Endothelial cell of umbilical vein (primary cell): ENCODE measurements at regions not wholly inside any gene's neighbourhood (a gene's known extent, or its start where the extent isn't known, plus 50 kb on each side); places are given as distances from the start of the nearest gene placed in this dataset.

Experiments
- BruUV-seq: library from RNA; stranded (reverse); fragments of 400-500 nt; replicated peaks from 2 replicates; lab custom pipeline; 2021; lab: Mats Ljungman, UMichigan
- CTCF ChIA-PET: fragments of 300-600, 350-600 bp; sonication (Branson Sonifier 250); formaldehyde crosslinking; loops from one replicate; lab custom pipeline; 2021; ENCODE audit warnings: antibody characterized with exemption, inconsistent platforms; lab: Charles Lee
- POLR2A ChIA-PET: fragments of 300-600, 350-600 bp; sonication (Branson Sonifier 250); formaldehyde crosslinking; loops from one replicate; lab custom pipeline; 2021; ENCODE audit warnings: antibody characterized with exemption, inconsistent platforms; lab: Charles Lee
- DNase-seq: peaks from one replicate; pipeline ENCODE4 v3.0.0-alpha.2; 2011; ENCODE audit warnings: low read depth, low spot score
- FAIRE-seq: peaks from 2 replicates; lab custom pipeline; 2011; peaks lifted over from hg19 to GRCh38; lab: Jason Lieb, UNC
- H2AFZ ChIP-seq: 2 replicates; pipeline ENCODE4 v1.6.0; 2012; ENCODE audit warnings: low read depth, low read length, control low read depth, inconsistent platforms
- H3K27ac ChIP-seq: 2 replicates; pipeline ENCODE4 v1.5.1; 2011; ENCODE audit warnings: low read depth, mild to moderate bottlenecking, control low read depth, low read length, moderate library complexity; ENCODE audit not compliant: insufficient read depth
- H3K27me3 ChIP-seq, 2 experiments: 2 replicates each; pipeline versions ENCODE4 v1.6.0 to v1.6.1; 2011; ENCODE audit warnings: low read length in 2 of 2, mixed read lengths in 1 of 2; ENCODE audit not compliant: control insufficient read depth in 2 of 2, insufficient read depth in 2 of 2
- H3K36me3 ChIP-seq, 2 experiments: 2 replicates in 1 of 2; 3 replicates in 1 of 2; pipeline ENCODE4 v1.5.1; 2011; ENCODE audit warnings: low read length in 2 of 2, mild to moderate bottlenecking in 1 of 2, moderate library complexity in 1 of 2; ENCODE audit not compliant: control insufficient read depth in 2 of 2, insufficient read depth in 2 of 2; ENCODE audit errors: extremely low read depth in 1 of 2
- H3K4me1 ChIP-seq: 3 replicates; pipeline ENCODE4 v1.5.1; 2011; ENCODE audit warnings: mild to moderate bottlenecking, low read length; ENCODE audit not compliant: control insufficient read depth, insufficient read depth; ENCODE audit errors: extremely low read depth
- H3K4me2 ChIP-seq: 2 replicates; pipeline ENCODE4 v1.6.1; 2011; ENCODE audit warnings: low read length, control low read depth, mixed read lengths; ENCODE audit not compliant: insufficient read depth
- H3K4me3 ChIP-seq, 3 experiments: fragments of 200-600 bp in 1 of 3; sonication (generic), shearing (Covaris generic) in 1 of 3; replicated peaks in 1 of 3; 2 replicates each; pipeline ENCODE4 v1.5.1; 2011 to 2016; ENCODE audit warnings: control low read depth in 3 of 3, low read length in 3 of 3, mild to moderate bottlenecking in 2 of 3, inconsistent platforms in 1 of 3, low read depth in 1 of 3, moderate library complexity in 1 of 3; ENCODE audit not compliant: insufficient read depth in 1 of 3
- H3K79me2 ChIP-seq: 2 replicates; pipeline ENCODE4 v1.6.0; 2012; ENCODE audit warnings: low read length, inconsistent platforms; ENCODE audit not compliant: control insufficient read depth, insufficient read depth
- H3K9ac ChIP-seq: replicated peaks from 2 replicates; pipeline ENCODE3; 2011; ENCODE audit warnings: low read length, control low read depth; ENCODE audit not compliant: insufficient read depth; ENCODE audit errors: extremely low read depth
- H3K9me1 ChIP-seq: replicated peaks from 3 replicates; pipeline ENCODE4 v1.6.0; 2011; ENCODE audit warnings: mild to moderate bottlenecking, low read length; ENCODE audit not compliant: control insufficient read depth, insufficient read depth; ENCODE audit errors: extremely low read depth
- H3K9me3 ChIP-seq: replicated peaks from 2 replicates; pipeline ENCODE4 v1.5.1; 2012; ENCODE audit warnings: low read length, inconsistent platforms; ENCODE audit not compliant: control insufficient read depth, insufficient read depth
- H4K20me1 ChIP-seq: replicated peaks from 2 replicates; pipeline ENCODE3; 2011; ENCODE audit warnings: mild to moderate bottlenecking, low read length; ENCODE audit not compliant: control insufficient read depth, insufficient read depth; ENCODE audit errors: extremely low read depth
- CTCF ChIP-seq, 2 donors: IDR thresholded peaks; 1 replicate in 1 of 2; 2 replicates in 1 of 2; pipeline ENCODE4 v1.5.1; 2011; ENCODE audit warnings: low read length in 2 of 2, mild to moderate bottlenecking in 2 of 2, moderate library complexity in 2 of 2, control low read depth in 1 of 2, inconsistent platforms in 1 of 2, low read depth in 1 of 2; ENCODE audit not compliant: insufficient read depth in 1 of 2; ENCODE audit errors: extremely low read depth in 1 of 2
- EZH2 ChIP-seq: IDR thresholded peaks from 2 replicates; pipeline ENCODE4 v1.6.1; 2012; ENCODE audit warnings: borderline replicate concordance, low read depth, mild to moderate bottlenecking, moderate library complexity, low read length, inconsistent platforms; ENCODE audit not compliant: severe bottlenecking
- FOS ChIP-seq: IDR thresholded peaks from 2 replicates; pipeline ENCODE4 v1.6.1; 2011; ENCODE audit warnings: mild to moderate bottlenecking, low read length, moderate library complexity, borderline replicate concordance; ENCODE audit not compliant: insufficient read depth
- GATA2 ChIP-seq: IDR thresholded peaks from 2 replicates; pipeline ENCODE4 v1.7.0; 2011; ENCODE audit warnings: low read depth, mild to moderate bottlenecking, moderate library complexity, mixed read lengths, low read length; ENCODE audit not compliant: insufficient read length, insufficient read depth
- JUN ChIP-seq: IDR thresholded peaks from 2 replicates; pipeline ENCODE4 v1.6.1; 2011; ENCODE audit warnings: borderline replicate concordance, low read depth; ENCODE audit not compliant: insufficient read length, insufficient read depth
- MAX ChIP-seq: IDR thresholded peaks from 2 replicates; pipeline ENCODE4 v1.6.1; 2011; ENCODE audit not compliant: insufficient read depth, insufficient read length
- MYC ChIP-seq: IDR thresholded peaks from one replicate; pipeline ENCODE4 v1.6.1; 2011; ENCODE audit warnings: mild to moderate bottlenecking, low read depth, low read length
- POLR2A ChIP-seq: IDR thresholded peaks from 2 replicates; pipeline ENCODE4 v1.6.1; 2012; ENCODE audit warnings: low read depth, mild to moderate bottlenecking, control low read depth, low read length
- POLR2AphosphoS5 ChIP-seq: IDR thresholded peaks from 2 replicates; pipeline ENCODE4 v1.6.1; 2012; ENCODE audit warnings: low read depth, mild to moderate bottlenecking, control low read depth, low read length, moderate library complexity; ENCODE audit not compliant: insufficient read depth
- dilution Hi-C: fragments of 300-500 bp; cut with MboI; formaldehyde crosslinking; loops from one replicate; pipeline ENCODE4 v1.15.0; 2019; ENCODE audit warnings: low sequenced_read_pairs; ENCODE audit not compliant: extremely low pct_ligation_motif_present
- intact Hi-C: fragments of 100-400 bp; cut with micrococcal nuclease; formaldehyde crosslinking; loops from one replicate; pipeline ENCODE4 v1.10.0; 2022

- no peaks in the 10 kb centered on the region for H3K9me3 ChIP-seq
- no peak overlapping the region for H3K27ac ChIP-seq
- H3K4me1 ChIP-seq = peaks cover 3% of the 10 kb centered on the region
- dilution Hi-C loops (no loop called here), intact Hi-C loops (no loop called here)
- no peaks in the 10 kb centered on the region for H3K36me3 ChIP-seq
- H3K79me2 ChIP-seq = no peaks in the 10 kb centered on the region
- no peak overlapping the region for H3K4me2 ChIP-seq
- TF ChIP-seq MAX (no peak), POLR2AphosphoS5 (no peak), MYC (no peak), POLR2A (no peak), EZH2 (no peak), GATA2 (no peak), FOS (no peak), CTCF (IDR thresholded peaks at IDR 0.05; ENCODE audit: extremely low read depth in 1 of 2, insufficient read depth in 1 of 2, low read depth in 1 of 2, low read length in 2 of 2) (no peak), JUN (no peak)
- no peaks in the 10 kb centered on the region for H3K9me1 ChIP-seq
- no peak overlapping the region for H2AFZ ChIP-seq
- H3K27me3 ChIP-seq = no peaks in the 10 kb centered on the region
- no peak overlapping the region for H3K4me3 ChIP-seq
- no peak for FAIRE-seq
- CTCF ChIA-PET = no interaction called here
- no TSS peak for BruUV-seq
- H4K20me1 ChIP-seq = no peaks in the 10 kb centered on the region
- POLR2A ChIA-PET = no interaction called here
- no peak overlapping the region for H3K9ac ChIP-seq
- no peak for DNase-seq
These were observed 102.7 kb downstream of the RIN2 start for GRCh38 chr20:19860737-19861136.
